ENCODE measurements at regions not wholly inside any gene's neighbourhood (a gene's known extent, or its start where the extent isn't known, plus 50 kb on each side); places are given as distances from the start of the nearest gene placed in this dataset.

- TF ChIP-seq STAT1 (IDR thresholded peaks at IDR 0.05; ENCODE audit: unreplicated experiment) (no peak), ZNF114 (CRISPR knock-in tag; IDR thresholded peaks at IDR 0.05) (no peak), REST (IDR thresholded peaks at IDR 0.05; ENCODE audit: unreplicated experiment) (no peak), NANOG (IDR thresholded peaks at IDR 0.05; ENCODE audit: borderline replicate concordance) (no peak), EZH2phosphoT487 (IDR thresholded peaks at IDR 0.05; ENCODE audit: unreplicated experiment) (no peak)
- TF ChIP-seq, protein P1, sequence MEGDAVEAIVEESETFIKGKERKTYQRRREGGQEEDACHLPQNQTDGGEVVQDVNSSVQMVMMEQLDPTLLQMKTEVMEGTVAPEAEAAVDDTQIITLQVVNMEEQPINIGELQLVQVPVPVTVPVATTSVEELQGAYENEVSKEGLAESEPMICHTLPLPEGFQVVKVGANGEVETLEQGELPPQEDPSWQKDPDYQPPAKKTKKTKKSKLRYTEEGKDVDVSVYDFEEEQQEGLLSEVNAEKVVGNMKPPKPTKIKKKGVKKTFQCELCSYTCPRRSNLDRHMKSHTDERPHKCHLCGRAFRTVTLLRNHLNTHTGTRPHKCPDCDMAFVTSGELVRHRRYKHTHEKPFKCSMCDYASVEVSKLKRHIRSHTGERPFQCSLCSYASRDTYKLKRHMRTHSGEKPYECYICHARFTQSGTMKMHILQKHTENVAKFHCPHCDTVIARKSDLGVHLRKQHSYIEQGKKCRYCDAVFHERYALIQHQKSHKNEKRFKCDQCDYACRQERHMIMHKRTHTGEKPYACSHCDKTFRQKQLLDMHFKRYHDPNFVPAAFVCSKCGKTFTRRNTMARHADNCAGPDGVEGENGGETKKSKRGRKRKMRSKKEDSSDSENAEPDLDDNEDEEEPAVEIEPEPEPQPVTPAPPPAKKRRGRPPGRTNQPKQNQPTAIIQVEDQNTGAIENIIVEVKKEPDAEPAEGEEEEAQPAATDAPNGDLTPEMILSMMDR (conservative IDR thresholded peaks at IDR 0.05; ENCODE audit: low read depth in 2 of 2) = no peak
Observed at GRCh38 chr13:65265988-65266387, 1964.1 kb downstream of the PCDH9 start (continued).

- Histone ChIP-seq H2AFZ (no peak overlapping the region), H3K79me2 (replicated peaks; ENCODE audit: insufficient read depth) (no peaks in the 10 kb centered on the region)
- no peak overlapping the region for H3K27ac Mint-ChIP-seq
Observed at GRCh38 chr13:65264066-65264465, 1966.1 kb downstream of the PCDH9 start.

More at GRCh38 chr13:65264066-65264465, 1966.1 kb downstream of the PCDH9 start:
- Histone ChIP-seq H3K4me3 (no peak overlapping the region), H3K27ac (ENCODE audit: low read depth) (no peak overlapping the region), H3F3A (replicated peaks; ENCODE audit: low read depth) (no peaks in the 10 kb centered on the region), H4K20me1 (replicated peaks; ENCODE audit: insufficient read depth) (no peaks in the 10 kb centered on the region), H3K4me1 (ENCODE audit: insufficient read depth) (peaks cover 8% of the 10 kb centered on the region; the same call in 1 of the 2 replicates), H3K9me2 (ENCODE audit: insufficient read depth) (no peaks in the 10 kb centered on the region), H3K36me3 (ENCODE audit: insufficient read depth) (no peaks in the 10 kb centered on the region), H3K27me3 (ENCODE audit: insufficient read depth) (no peaks in the 10 kb centered on the region), H3K4me2 (no peak overlapping the region)
- Mint-ChIP-seq H3K4me1 (peaks cover 7% of the 10 kb centered on the region), H3K9me3 (no peaks in the 10 kb centered on the region; the same call in 2 of the 3 replicates), H3K36me3 (ENCODE audit: low read depth) (no peaks in the 10 kb centered on the region), H3K4me3 (no peak overlapping the region), H3K27me3 (ENCODE audit: insufficient read depth, low read depth, poor library complexity) (no peaks in the 10 kb centered on the region)
- ATAC-seq = no peak
- DNase-seq (ENCODE audit: low spot score) = no peak
- no peak for TF ChIP-seq POLR2AphosphoS5 (IDR thresholded peaks at IDR 0.05; ENCODE audit: low read depth)
- no peak for TF ChIP-seq REST (IDR thresholded peaks at IDR 0.05; ENCODE audit: unreplicated experiment)
- no peak for TF ChIP-seq EZH2phosphoT487 (IDR thresholded peaks at IDR 0.05; ENCODE audit: unreplicated experiment)
- TF ChIP-seq ZNF331 (CRISPR knock-in tag; IDR thresholded peaks at IDR 0.05; ENCODE audit: low read depth) = no peak
- no peak for TF ChIP-seq CREB1 (CRISPR knock-in tag; IDR thresholded peaks at IDR 0.05; ENCODE audit: low read depth)
- no peak for TF ChIP-seq ZNF462 (CRISPR knock-in tag; IDR thresholded peaks at IDR 0.05)

All from GM23338 (cell line).